Daoy (cell line): ENCODE measurements at regions not wholly inside any gene's neighbourhood (a gene's known extent, or its start where the extent isn't known, plus 50 kb on each side); places are given as distances from the start of the nearest gene placed in this dataset.

Experiments used
- DNase-seq: peaks from one replicate; pipeline ENCODE4 v3.0.0-alpha.2; 2015; ENCODE audit warnings: low read depth

GRCh38 chr14:100673807-100674154, 52.9 kb upstream of the DLK1 start:
- DNase-seq, result no peak

DNA sequence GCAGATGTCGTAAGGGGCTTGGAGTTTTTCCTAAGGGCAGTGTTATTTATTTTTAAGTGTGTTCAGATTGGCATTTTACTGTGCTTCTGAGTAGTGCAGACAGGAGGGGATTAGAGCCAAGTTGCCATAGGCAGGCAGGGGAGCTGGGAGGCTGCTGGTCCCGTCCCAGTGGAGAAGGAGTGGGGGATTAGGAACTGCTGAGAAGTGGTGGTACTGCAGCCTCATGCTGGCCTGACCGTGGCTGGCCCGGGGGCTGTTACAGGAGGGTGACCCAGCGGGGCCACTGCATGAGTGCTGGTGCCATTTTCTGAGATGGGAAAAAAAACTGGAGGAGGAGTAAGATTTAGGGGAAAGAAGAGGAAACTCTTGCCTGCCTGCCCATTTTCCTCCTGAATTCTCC, 52.3 kb upstream of the DLK1 start:
- DNase-seq, result no peak

GRCh38 chr14:100674897-100675619, 51.6 kb upstream of the DLK1 start:
- DNase-seq, result no peak

DNA sequence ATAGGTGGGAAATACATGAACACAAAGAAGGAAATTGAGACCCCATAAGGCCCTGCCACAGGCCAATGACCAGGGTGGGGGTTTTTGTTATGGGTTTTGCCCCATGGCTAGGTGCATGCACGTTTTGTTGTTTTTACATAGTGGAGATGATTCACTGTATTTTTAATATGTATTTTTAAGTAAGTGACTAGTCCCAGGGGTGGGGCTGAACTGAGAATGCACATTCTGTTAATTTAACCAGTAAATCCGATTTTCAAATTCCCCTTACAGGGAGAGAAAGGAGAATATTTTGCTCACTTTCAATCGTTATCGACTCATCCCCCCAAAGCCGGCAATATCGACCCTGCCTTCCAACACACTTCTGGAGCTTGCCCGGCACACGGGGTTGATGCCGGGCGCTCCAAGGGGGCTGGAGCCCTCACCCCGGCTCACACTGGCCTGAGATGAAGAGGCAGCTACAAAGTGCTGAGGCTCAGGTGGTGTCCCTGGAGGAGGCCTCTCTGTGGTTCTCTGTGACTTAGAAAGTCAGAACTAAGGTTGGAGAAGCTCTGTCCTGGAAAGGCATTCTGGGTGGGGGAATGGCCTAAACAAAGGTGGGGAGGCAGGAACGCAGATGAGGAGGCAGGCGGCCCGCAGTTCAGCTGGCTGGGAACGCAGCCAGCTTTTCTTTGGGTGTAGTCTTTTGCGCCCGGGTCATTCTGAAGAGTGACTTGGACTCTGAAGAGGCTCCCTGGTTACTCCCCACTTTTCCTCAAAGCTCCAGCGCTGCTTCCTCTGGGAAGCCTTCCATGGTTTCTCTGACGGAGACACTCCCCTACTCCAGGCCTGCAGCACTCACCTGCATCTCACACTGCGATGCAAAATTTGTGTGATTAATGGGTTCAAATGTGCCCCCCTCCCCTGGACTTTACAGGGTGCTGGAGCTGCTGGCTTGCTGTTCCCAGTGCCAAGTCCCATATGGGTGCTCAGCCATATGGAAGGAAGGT, 50.7 kb upstream of the DLK1 start:
- no peak for DNase-seq
